Activated gamma-delta T cell (primary cell): ENCODE measurements at regions not wholly inside any gene's neighbourhood (a gene's known extent, or its start where the extent isn't known, plus 50 kb on each side); places are given as distances from the start of the nearest gene placed in this dataset.
A peak's percentile ranks its signal among the peaks of the same experiment; 100 is the strongest.

ENCODE experiments used
- DNase-seq: peaks from one replicate; lab custom pipeline; 2025; lab: John Stamatoyannopoulos, UW

DNA sequence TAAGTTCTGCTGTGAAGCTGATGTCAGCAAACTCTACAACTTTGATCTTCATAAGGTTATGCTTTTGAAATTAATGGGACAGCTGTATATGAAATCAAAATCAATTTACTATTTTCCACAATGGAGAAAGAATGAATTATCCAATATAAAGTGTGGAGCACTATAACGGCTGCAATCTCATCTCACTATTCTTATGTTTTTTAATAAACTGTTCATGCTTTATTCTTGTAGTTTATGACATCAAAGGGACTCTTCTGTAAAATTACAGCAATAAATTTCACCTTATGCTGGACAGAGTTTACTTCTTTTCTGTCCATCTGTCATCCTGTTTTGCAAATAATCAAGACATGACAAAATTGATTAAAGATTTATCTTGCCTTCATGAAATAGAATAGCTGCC is 192.5 kb downstream of the TECRL start:
- no peak for DNase-seq

- DNase-seq, result no peak
These were observed 203.9 kb downstream of the TECRL start for GRCh38 chr4:64205376-64205775.

DNA sequence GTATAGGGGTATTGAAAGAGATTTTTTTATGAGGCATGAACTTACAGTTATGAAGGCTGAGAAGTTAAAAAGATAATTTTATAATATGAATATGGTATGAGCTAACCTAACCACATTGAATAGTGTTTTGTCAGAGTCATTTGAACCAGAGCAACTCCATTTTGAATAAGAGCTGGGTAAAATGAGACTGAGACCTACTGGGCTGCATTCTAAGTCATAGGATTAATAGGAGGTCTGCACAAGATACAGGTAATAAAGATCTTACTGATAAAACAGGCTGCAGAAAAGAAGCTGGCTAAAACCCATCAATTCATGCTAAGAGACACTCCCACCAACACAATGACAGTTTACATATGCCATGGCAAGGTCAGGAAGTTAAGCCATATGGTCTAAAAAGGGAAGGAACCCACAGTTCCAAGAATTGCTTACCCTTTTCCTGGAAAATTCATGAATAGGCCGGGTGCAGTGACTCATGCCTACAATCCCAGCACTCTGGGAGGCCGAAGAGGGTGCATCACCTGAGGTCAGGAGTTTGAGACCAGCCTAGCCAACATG is 209.2 kb downstream of the TECRL start:
- DNase-seq, result no peak

GRCh38 chr4:64195582-64195981 is 213.7 kb downstream of the TECRL start:
- no peak for DNase-seq

DNA sequence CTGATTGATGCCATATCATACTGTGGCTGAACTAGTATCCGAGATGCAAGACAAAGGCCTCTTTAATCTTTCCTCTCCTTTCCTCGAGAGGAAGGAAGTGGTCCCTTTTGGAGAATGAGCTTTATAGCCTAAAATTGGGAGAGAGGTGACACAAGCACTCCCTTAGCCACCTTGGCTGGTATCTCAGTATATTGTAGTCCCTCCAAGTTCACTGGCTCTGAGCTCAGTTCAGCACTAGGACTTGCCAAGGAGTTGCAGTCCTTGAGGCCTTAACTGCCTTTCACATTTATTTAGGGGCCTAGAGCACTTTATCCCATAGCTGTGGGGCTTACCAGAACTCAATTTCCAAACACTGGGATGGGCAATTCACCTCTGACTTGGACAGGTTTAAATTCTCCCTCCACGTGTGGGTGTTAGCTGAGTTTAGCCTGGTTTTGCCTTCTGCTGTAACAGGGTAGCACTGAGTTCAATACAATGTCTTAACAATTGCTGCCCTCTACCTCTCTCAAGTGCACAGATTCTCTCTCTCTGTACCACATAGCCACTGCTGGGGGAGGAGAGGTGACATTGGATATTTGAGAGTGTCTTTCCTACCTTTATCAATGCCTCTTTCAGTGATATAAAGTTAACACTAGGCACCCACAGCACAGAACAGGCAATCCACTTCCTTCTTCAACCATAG is 216.4 kb downstream of the TECRL start:
- no peak for DNase-seq

- DNase-seq, result no peak
These were observed 234.9 kb downstream of the TECRL start for GRCh38 chr4:64174247-64174882.

GRCh38 chr4:64166365-64166764 is 242.9 kb downstream of the TECRL start:
- no peak for DNase-seq

GRCh38 chr4:64158648-64159326 is 250.5 kb downstream of the TECRL start:
- DNase-seq, result no peak

GRCh38 chr4:64157397-64157796 is 251.9 kb downstream of the TECRL start:
- no peak for DNase-seq

DNA sequence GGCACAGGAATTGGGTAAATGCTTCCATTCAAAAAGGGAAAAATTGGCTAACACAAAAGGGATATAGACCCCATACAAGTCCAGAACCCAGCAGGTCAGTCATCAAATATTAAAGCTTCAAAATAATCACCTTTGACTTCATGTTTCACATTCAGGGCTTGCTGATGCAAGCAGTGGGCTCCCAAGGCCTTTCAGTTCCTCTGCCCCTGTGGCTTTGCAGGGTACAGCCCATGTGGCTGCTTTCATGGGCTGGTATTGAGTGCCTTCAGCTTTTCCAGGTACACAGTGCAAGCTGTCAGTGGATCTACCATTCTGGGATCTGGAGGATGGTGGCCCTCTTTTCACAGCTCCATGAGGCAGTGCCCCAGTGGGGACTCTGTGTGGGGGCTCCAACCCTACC is 253.0 kb downstream of the TECRL start:
- no peak for DNase-seq

DNA sequence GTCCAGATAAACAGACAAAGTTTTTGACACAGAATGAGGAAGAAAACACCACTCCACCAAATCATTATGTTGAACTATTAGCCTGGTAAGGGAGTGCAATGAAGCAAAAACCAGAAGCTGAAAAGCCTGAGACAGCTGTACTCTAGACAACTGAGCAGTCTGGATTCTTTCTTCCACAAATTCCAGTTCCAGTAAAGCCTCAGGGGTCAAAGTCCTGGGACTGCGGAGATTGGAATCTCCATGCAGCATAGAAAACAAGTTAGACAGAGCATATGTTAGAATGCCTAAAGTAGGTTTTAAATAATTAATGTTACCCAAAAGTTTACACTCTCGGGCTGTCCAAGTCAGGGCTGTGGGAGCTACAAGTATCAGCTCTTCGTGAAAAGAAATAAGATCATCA is 263.2 kb downstream of the TECRL start:
- DNase-seq, result no peak

DNA sequence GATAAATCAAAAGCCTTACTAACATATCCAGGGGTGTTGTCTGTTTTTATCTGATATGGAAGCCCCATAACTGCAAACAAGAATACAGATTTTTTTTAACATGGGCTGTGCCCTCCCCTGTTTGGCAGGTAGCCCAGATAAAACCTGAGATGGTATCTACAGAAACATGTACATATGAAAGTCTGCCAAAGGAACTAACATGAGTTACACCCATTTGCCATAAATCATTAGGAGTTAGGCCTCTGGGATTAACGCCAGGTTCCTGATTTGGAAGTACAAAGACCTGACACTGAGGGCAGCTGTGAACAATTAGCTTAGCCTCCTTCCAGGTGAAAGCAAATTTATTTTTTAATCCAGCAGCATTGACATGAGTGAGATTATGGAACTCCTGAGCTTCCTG is 264.3 kb downstream of the TECRL start:
- DNase-seq, result no peak

GRCh38 chr4:64130907-64131306 is 278.3 kb downstream of the TECRL start:
- DNase-seq, result no peak

DNA sequence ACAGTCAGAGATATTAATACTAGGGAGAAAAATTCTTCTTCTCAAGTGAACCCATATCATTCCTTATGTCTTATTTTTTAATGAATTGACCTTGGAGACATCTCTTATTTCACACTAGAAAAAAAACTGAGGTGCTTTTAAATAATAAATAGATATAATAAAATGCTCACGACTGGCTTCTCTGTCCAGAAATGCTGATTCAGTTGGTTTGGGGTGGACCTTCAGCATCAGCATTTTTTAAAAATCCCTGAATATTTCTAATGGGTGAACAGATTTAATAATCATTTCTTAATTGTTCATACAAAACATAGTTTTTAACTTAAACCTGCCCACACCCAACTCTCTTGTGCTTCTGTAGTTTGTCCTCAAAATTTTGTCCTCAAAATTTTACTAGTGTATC is 283.9 kb downstream of the TECRL start:
- DNase-seq, result no peak

GRCh38 chr4:64121803-64122202 is 287.4 kb downstream of the TECRL start:
- no peak for DNase-seq

DNA sequence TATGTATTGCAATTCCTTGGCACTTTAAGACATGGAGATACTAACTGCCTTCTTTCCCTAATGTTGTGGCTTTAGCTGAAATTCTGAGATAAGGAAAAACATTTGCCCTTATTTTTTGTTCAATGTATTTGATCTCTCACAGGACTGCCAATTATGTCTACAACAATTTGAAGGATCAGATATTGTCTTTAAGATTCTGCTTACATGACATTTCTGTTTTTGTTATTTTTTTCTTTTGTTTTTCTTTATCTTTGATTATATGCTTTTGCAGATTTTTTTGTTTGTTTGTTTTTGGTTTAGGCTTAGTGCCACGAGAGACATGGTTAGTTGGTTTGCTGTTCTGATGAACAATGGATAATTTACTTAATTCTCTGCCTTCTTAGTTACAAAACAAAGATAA is 303.3 kb downstream of the TECRL start:
- DNase-seq, result no peak

GRCh38 chr4:64095398-64095797 is 313.9 kb downstream of the TECRL start:
- DNase-seq, result no peak

DNA sequence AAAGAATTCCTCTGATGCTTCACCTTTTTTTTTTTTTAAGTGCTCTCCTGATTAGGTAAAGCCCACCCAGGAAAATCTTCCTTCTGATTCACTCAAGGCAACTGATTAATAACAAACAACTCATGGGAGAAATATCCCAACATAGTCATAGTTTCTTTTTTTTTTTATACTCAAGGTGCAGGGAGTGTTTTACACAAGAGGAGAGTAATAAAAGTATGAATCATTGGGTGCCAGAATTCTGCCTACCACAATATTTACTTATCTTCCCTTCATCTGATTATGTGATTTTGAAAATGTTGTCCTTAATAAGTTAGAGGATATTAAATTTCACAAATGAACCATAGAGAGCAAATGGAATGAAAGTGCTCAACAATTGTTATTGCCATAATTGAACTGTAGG is 329.9 kb downstream of the TECRL start:
- DNase-seq, result no peak

DNA sequence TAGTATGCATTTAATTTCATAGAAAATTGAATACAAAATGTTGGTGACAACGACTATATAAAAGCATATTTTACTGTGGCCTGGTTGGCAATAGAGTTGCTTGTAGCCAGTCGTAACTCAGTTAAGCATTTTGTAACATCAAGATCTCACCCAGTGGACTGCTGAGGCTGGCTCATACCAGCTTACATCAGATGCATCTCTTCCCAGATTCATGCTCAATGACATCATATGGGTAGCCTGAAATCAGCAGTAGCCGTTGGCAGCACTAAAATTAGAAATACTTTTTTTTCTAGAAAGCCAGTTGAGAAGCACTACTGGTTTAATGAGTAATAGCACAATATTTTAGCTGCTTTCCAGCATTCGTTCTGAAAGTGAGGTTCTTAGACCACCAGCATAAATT is 341.2 kb downstream of the TECRL start:
- DNase-seq, result no peak

DNA sequence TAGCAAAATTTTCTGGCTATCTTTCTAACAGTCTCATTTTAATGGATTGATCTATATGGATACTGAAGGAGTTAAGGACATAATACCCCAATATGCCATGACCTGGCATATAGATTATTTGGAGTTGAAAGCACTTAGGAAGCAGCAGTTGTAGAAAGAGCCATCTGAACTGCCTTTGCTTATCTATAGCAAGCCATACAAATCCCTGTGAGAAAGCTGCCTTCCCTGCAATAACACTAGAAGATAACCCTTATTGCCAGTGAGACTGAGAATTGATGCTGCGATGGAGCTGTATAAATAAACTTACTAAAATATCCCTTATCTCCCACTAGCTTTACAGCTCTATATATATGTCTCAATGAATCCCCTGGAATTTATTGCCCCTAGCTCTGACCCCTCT is 346.3 kb downstream of the TECRL start:
- DNase-seq, result no peak

GRCh38 chr4:64037033-64037432 is 372.2 kb downstream of the TECRL start:
- DNase-seq, result peak; percentile 5

DNA sequence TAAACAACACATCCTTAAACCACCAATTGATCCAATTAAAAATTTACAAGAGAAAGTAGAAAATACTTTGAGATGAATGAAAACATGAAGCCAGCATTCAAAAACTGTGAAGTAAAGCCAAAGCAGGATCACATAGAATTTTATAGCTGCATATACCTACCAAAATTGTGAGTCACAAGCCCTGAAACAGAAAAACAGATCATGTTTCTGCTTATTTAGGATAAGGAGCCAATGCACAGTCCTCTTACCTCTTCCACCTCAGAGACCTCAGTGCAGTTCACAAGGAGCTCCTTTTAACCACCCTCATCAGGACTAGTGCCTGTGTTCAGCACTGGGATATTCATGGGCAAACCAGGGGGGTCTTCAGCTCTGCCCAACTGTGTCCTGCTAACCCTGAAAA is 386.7 kb downstream of the TECRL start:
- no peak for DNase-seq

DNA sequence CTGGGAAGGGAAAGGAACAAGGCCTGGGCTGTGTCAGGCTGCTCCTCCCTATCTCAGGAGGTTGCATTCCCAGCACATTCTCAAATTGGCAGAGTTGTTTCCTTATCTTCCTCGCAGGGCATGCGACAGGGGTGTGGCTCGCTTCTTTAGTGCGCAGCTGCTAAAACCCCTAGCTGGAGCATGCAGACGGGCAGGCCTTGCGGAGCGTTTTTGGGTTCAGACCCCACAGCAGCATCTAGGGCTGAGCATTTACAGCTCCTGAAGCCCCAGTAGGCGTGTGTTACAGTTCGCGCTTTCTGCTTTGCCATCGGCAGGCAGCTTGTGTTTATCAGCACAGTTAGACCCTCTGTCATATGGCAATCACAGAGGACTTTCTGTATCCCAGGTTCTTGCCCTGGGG is 392.4 kb downstream of the TECRL start:
- no peak for DNase-seq
